Hematopoietic multipotent progenitor cell treated with erythropoietin and hydrocortisone succinate and interleukin-3 and kit ligand, for 15 days (in vitro differentiated cells): ENCODE measurements at regions not wholly inside any gene's neighbourhood (a gene's known extent, or its start where the extent isn't known, plus 50 kb on each side); places are given as distances from the start of the nearest gene placed in this dataset.

Experiments
- DNase-seq: peaks from one replicate; pipeline ENCODE4 v3.0.0-alpha.2; 2015; ENCODE audit warnings: low spot score

- no peak for DNase-seq
These were observed 312.7 kb upstream of the IGFBP3 start for GRCh38 chr7:46233585-46234329.

GRCh38 chr7:46230990-46231305 is 309.9 kb upstream of the IGFBP3 start:
- DNase-seq: no peak

- no peak for DNase-seq
These were observed 309.4 kb upstream of the IGFBP3 start for GRCh38 chr7:46230298-46230989.

- DNase-seq: no peak
These were observed 308.3 kb upstream of the IGFBP3 start for GRCh38 chr7:46229409-46229808.

DNA sequence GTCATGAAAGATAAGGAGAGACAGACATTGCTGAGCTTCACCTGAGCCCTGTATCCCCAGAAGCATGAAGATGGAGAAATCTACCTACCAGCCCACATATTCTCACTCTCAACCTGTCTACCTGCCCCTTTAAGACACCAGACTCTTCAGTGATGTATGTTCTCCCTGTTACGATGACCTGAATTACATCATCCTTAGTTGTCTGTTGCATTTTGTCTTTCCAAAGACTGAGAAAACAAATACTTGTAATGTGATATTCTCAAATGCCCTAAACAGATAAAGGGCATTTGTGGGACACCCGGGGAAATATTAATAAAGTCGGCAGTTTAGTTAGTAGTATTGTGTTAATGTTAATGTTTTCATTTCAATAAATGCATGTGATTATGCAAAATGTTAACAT is 305.8 kb upstream of the IGFBP3 start:
- DNase-seq: no peak

GRCh38 chr7:46224363-46224762 is 303.3 kb upstream of the IGFBP3 start:
- DNase-seq: no peak

DNA sequence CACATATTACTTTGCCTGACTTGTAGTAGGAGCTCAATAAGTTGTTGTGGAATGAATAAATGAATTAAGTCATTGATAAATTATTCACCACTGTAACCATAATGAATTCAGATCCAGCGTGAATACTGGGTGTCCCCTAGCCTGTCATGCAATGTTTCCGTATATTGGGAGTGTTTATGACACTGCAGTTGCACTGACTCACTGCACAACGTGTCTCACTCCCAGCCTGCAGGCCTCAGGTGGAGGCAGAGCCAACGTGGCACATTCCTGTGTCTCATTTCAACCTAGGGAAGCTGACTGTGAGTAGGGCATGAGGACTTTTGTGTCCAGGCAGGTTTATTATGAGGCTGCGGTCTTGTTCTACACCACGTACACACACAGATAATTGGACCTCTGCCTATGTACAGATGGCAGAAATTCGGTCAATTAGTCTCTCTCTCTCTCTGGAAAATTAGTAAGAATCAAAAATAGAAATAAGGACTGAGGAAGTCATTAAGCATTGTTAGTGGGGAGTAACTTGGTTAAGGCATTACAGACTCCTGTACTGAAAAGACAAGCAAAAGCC is 299.1 kb upstream of the IGFBP3 start:
- no peak for DNase-seq

DNA sequence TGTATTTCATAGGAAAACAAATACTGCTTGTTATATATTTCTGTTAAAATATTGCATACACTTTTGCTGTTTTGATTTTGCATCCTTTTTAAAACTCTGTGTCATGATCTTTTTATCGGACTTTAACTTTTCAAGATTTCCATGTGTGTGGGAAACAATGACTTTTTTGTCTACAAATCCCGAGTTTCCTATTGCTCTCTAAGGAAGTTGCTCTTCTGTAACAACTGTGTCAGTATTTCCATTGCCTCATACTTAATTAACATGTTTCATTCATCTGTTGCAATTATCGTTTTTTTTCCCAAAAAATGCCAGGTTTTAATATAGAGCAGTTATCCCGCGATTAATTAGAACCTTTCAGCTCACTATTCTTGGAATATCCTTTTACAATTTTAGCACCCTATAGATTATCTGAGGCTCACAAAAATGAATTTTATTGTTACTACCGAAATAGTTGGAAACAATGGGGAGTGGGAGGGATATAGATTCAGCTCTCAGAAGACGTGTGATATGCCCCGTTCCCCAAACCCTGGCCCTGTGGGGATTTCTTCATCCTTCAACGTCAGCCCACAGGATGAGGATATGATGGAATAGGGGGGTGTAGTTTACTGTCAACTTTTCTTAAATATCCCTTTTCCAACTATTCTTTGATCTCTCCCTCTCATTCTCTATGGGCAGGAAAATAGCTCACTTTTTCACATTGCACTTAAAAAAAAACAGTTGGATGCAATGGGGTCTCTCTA is 297.6 kb upstream of the IGFBP3 start:
- no peak for DNase-seq

GRCh38 chr7:46215987-46216567 is 295.0 kb upstream of the IGFBP3 start:
- DNase-seq: no peak

GRCh38 chr7:46214526-46214925 is 293.5 kb upstream of the IGFBP3 start:
- no peak for DNase-seq

GRCh38 chr7:46213154-46213537 is 292.1 kb upstream of the IGFBP3 start:
- DNase-seq: no peak

- no peak for DNase-seq
These were observed 291.5 kb upstream of the IGFBP3 start for GRCh38 chr7:46212425-46213153.

DNA sequence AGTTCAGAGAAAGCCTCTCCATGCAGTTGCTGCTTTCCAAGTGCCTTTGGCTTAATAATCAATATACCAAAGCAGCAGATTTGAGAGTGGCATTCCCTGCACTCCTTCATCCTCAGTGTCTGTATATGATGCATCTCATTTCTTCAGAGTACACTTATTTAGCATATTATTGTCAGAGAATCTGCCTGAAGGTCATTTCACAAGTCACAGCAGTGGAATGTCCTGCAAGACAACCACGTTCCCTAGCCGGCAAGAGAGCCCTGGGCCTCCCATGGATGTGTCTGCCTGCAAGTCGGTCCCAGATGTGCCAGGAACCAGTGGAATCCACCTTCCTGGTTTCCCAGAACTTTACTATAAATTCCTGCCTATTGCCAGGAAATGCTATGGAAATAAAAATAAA is 289.4 kb upstream of the IGFBP3 start:
- DNase-seq: no peak

DNA sequence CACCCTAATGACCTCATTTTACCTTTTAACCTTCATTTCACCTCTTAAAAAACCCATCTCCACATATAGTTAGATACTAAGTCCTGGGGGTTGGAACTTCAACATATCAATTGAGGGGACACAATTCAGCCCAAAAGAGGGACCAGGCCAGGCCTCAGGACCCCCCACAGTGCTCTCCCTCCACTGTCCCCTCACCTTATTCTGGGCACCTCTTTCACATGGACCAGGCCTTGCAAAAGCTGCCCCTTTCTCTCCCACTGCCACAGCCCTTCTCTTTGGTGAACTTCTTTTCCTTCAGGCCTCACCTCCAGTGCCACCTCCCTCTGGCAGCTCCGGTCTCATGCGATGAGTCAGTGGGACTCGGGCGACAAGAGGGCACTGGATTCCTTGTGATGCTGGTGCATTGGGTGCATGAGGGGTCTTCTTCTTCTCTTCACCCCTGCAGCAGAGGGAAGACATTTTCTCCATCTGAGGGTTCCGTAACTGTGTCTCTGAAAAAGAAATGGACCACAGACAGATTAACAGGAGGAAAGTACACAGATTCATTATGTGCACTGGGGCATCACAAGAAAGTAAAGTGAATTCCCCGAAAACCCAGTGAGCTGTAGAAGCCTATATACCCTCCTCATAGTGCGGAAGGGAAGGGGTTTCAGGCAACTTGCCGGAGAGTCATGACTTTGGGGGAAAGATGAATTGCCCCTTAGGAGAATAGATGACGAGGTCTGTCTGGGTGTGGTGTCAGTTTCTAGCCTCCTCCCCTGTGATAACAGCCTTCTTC is 288.7 kb upstream of the IGFBP3 start:
- no peak for DNase-seq

GRCh38 chr7:46208635-46209525 is 287.8 kb upstream of the IGFBP3 start:
- no peak for DNase-seq

DNA sequence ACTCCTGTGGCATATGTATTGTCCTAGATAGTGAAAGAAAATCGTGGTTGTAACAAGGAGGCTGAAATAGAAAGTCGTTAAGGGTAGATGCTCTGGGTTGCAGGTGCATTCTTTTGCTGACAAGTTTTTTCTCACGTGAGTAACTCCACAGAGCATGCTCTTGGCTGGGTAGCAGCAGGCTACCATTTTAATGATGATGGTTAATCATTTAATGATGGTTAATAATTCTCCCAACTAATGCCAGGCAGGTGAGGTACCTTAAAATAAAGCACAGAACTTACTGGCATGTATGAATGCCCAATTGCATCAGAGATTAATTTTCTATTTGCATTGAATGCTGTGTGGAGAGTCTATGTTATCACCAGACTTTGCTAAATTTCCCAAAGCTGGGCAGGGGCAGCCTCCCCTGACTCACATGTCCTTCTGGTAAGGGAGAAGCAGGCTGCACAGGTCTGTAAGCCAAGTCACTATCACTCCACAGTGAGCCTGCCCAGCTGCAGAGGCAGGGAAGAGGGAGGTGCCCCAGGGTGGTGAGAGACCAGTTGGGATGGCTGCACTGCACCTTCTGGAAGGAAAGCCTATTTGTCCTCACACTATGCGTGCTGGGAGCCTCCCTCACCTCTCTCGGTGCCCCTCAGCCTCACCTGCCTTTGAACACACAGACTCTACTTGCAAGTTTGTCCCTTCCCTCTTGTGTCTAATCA is 287.0 kb upstream of the IGFBP3 start:
- DNase-seq: no peak

- DNase-seq: no peak
These were observed 285.5 kb upstream of the IGFBP3 start for GRCh38 chr7:46206476-46207060.

GRCh38 chr7:46205478-46205877 is 284.4 kb upstream of the IGFBP3 start:
- no peak for DNase-seq

DNA sequence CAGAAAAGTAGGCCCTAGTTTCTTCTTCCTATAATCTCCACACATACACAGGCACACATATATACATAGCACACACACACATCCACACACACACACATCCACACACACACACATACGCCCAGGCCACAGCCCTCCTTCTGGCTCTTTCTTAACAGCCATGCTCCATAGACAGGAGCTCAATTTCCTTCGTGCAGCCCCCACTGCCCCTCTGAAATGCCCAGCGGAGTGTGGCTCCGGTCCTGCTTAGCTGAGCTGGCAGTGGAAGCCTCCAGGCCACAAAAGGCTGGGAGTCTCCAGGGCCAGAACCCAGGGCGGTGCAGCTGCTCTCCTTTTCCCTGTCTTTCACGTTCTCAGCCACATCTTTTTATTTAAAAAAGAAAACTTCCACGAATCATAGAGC is 282.9 kb upstream of the IGFBP3 start:
- DNase-seq: no peak
